HL-60 (cell line): ENCODE measurements at regions not wholly inside any gene's neighbourhood (a gene's known extent, or its start where the extent isn't known, plus 50 kb on each side); places are given as distances from the start of the nearest gene placed in this dataset.

Source experiments
- DNase-seq, 2 experiments: peaks; one replicate each; pipeline ENCODE4 v3.0.0-alpha.2; 2010 to 2020; ENCODE audit warnings: low read depth in 1 of 2, low spot score in 1 of 2
- H3K27ac ChIP-seq: fragments of 250-450 bp; sonication (Bioruptor Pico); replicated peaks from 2 replicates; pipeline ENCODE4 v1.5.1; 2020; ENCODE audit warnings: mild to moderate bottlenecking, moderate library complexity
- H3K27me3 ChIP-seq: fragments of 250-450 bp; sonication (Bioruptor Pico); 2 replicates; pipeline ENCODE4 v1.5.1; 2021; ENCODE audit warnings: mild to moderate bottlenecking, moderate library complexity; ENCODE audit not compliant: insufficient read depth, poor library complexity, severe bottlenecking
- H3K4me3 ChIP-seq: replicated peaks from 2 replicates; pipeline ENCODE4 v1.5.1; 2011; ENCODE audit warnings: mild to moderate bottlenecking, control low read depth, low read length; ENCODE audit not compliant: insufficient read depth
- CTCF ChIP-seq: IDR thresholded peaks from one replicate; pipeline ENCODE4 v1.5.1; 2011; ENCODE audit warnings: low read length, control low read depth, inconsistent platforms; ENCODE audit not compliant: insufficient read depth
- GABPA ChIP-seq: IDR thresholded peaks from 2 replicates; pipeline ENCODE4 v1.6.1; 2012; ENCODE audit warnings: low read depth
- POLR2AphosphoS5 ChIP-seq: IDR thresholded peaks from 2 replicates; pipeline ENCODE4 v1.6.1; 2012; ENCODE audit warnings: low read depth
- REST ChIP-seq: IDR thresholded peaks from 2 replicates; pipeline ENCODE4 v1.6.1; 2012; ENCODE audit warnings: low read depth; ENCODE audit not compliant: insufficient replicate concordance
- SPI1 ChIP-seq: IDR thresholded peaks from 2 replicates; pipeline ENCODE4 v1.6.1; 2012; ENCODE audit warnings: low read depth, mild to moderate bottlenecking, borderline replicate concordance

GRCh38 chr4:23504083-23504482 is 385.8 kb downstream of the PPARGC1A start:
- H3K4me3 ChIP-seq, result no peak overlapping the region
- TF ChIP-seq POLR2AphosphoS5 (no peak), GABPA (no peak), SPI1 (no peak), CTCF (no peak), REST (no peak)
- H3K27me3 ChIP-seq, result no peaks in the 10 kb centered on the region
- no peak for DNase-seq
- H3K27ac ChIP-seq, result no peak overlapping the region

GRCh38 chr4:23500894-23501449 is 388.9 kb downstream of the PPARGC1A start:
- Histone ChIP-seq H3K4me3 (no peak overlapping the region), H3K27me3 (no peaks in the 10 kb centered on the region), H3K27ac (no peak overlapping the region)
- DNase-seq, result no peak
- TF ChIP-seq SPI1 (no peak), CTCF (no peak), POLR2AphosphoS5 (no peak), REST (no peak), GABPA (no peak)

- H3K27me3 ChIP-seq, result no peaks in the 10 kb centered on the region
- TF ChIP-seq GABPA, result no peak
- TF ChIP-seq POLR2AphosphoS5, result no peak
- H3K4me3 ChIP-seq, result no peak overlapping the region
- no peak for DNase-seq
- H3K27ac ChIP-seq, result no peak overlapping the region
Observed at GRCh38 chr4:23485801-23486200, 404.0 kb downstream of the PPARGC1A start.

- H3K27ac ChIP-seq, result no peak overlapping the region
- no peak for TF ChIP-seq REST
- H3K4me3 ChIP-seq, result no peak overlapping the region
- no peak for DNase-seq
- H3K27me3 ChIP-seq, result no peaks in the 10 kb centered on the region
Observed at GRCh38 chr4:23484689-23485088, 405.2 kb downstream of the PPARGC1A start.
